IMR-90 (cell line): ENCODE measurements at regions not wholly inside any gene's neighbourhood (a gene's known extent, or its start where the extent isn't known, plus 50 kb on each side); places are given as distances from the start of the nearest gene placed in this dataset.

Experiments used
- ATAC-seq: fragments of 200-7000 bp; cut with Tn5 transposase; 2 replicates; pipeline ENCODE4 v1.9.1; 2020; ENCODE audit warnings: low read depth, mild to moderate bottlenecking, moderate library complexity
- BruUV-seq: library from RNA; stranded (reverse); fragments of 400-500 nt; replicated peaks from 2 replicates; lab custom pipeline; 2021; lab: Mats Ljungman, UMichigan
- CTCF ChIA-PET: fragments of 300-600 bp; formaldehyde crosslinking; extraction: SDS; loops from one replicate; lab custom pipeline; 2021; ENCODE audit warnings: antibody characterized with exemption; lab: Yijun Ruan, JAX
- POLR2A ChIA-PET: fragments of 300-600 bp; sonication (Branson Sonifier 250); formaldehyde crosslinking; loops from one replicate; lab custom pipeline; 2022; ENCODE audit warnings: antibody characterized with exemption; ENCODE audit not compliant: unreplicated experiment; lab: Charles Lee
- DNase-seq: peaks from one replicate; pipeline ENCODE4 v3.0.0; 2013
- H2AFZ ChIP-seq: replicated peaks from 2 replicates; pipeline ENCODE3; 2013; ENCODE audit warnings: low read length, mild to moderate bottlenecking; ENCODE audit not compliant: poor library complexity
- H2AK5ac ChIP-seq: 2 replicates; pipeline ENCODE4 v1.6.1; 2013; ENCODE audit warnings: low read depth, low read length, inconsistent platforms
- H2AK9ac ChIP-seq: replicated peaks from 2 replicates; pipeline ENCODE3; 2013; ENCODE audit warnings: mild to moderate bottlenecking, low read depth, low read length, moderate library complexity; ENCODE audit not compliant: poor library complexity
- H2BK120ac ChIP-seq: 2 replicates; pipeline ENCODE4 v1.6.1; 2013; ENCODE audit warnings: low read depth, low read length, inconsistent platforms
- H2BK15ac ChIP-seq: 3 replicates; pipeline ENCODE4 v1.6.1; 2013; ENCODE audit warnings: low read depth, low read length, inconsistent platforms
- H2BK20ac ChIP-seq: 2 replicates; pipeline ENCODE4 v1.6.1; 2013; ENCODE audit warnings: low read depth, mild to moderate bottlenecking, inconsistent platforms, low read length, moderate library complexity
- H2BK5ac ChIP-seq: 2 replicates; pipeline ENCODE4 v1.6.1; 2013; ENCODE audit warnings: mild to moderate bottlenecking, low read depth, low read length, inconsistent platforms; ENCODE audit not compliant: poor library complexity, severe bottlenecking
- H3K14ac ChIP-seq: replicated peaks from 2 replicates; pipeline ENCODE4 v1.6.1; 2013; ENCODE audit warnings: low read depth, low read length, inconsistent platforms
- H3K18ac ChIP-seq: 2 replicates; pipeline ENCODE4 v1.6.1; 2013; ENCODE audit warnings: low read depth, low read length, control low read depth
- H3K23ac ChIP-seq: 2 replicates; pipeline ENCODE4 v1.6.1; 2013; ENCODE audit warnings: low read depth, low read length, inconsistent platforms
- H3K27ac ChIP-seq: 2 replicates; pipeline ENCODE4 v1.5.1; 2013; ENCODE audit warnings: mild to moderate bottlenecking, control low read depth, low read length; ENCODE audit not compliant: insufficient read depth
- H3K27me3 ChIP-seq: 2 replicates; pipeline ENCODE4 v1.6.1; 2013; ENCODE audit warnings: low read length; ENCODE audit not compliant: control insufficient read depth, insufficient read depth
- H3K36me3 ChIP-seq: 2 replicates; pipeline ENCODE4 v1.6.1; 2013; ENCODE audit warnings: low read length, mixed read lengths; ENCODE audit not compliant: control insufficient read depth, insufficient read depth
- H3K4ac ChIP-seq: 2 replicates; pipeline ENCODE4 v1.6.1; 2013; ENCODE audit warnings: low read depth, low read length, inconsistent platforms
- H3K4me1 ChIP-seq: 2 replicates; pipeline ENCODE4 v1.6.1; 2013; ENCODE audit warnings: low read length, mixed read lengths; ENCODE audit not compliant: control insufficient read depth, insufficient read depth
- H3K4me2 ChIP-seq: 2 replicates; pipeline ENCODE4 v1.6.1; 2013; ENCODE audit warnings: low read depth, mild to moderate bottlenecking, control low read depth, low read length, moderate library complexity
- H3K4me3 ChIP-seq: 2 replicates; pipeline ENCODE4 v1.5.1; 2013; ENCODE audit warnings: low read depth, mild to moderate bottlenecking, control low read depth, low read length, moderate library complexity; ENCODE audit not compliant: insufficient read depth
- H3K56ac ChIP-seq: 2 replicates; pipeline ENCODE4 v1.6.1; 2013; ENCODE audit warnings: low read length, inconsistent platforms; ENCODE audit not compliant: insufficient read depth; ENCODE audit errors: extremely low read depth
- H3K79me1 ChIP-seq, 2 experiments: 2 replicates each; pipeline ENCODE4 v1.6.1; 2013; ENCODE audit warnings: low read length in 2 of 2, inconsistent platforms in 1 of 2, low read depth in 1 of 2
- H3K9ac ChIP-seq: 2 replicates; pipeline ENCODE4 v1.6.1; 2013; ENCODE audit warnings: low read depth, low read length, control low read depth
- H3K9me1 ChIP-seq: 2 replicates; pipeline ENCODE4 v1.6.1; 2013; ENCODE audit warnings: low read length, inconsistent platforms; ENCODE audit not compliant: insufficient read depth
- H3K9me3 ChIP-seq: 2 replicates; pipeline ENCODE4 v1.6.1; 2013; ENCODE audit warnings: low read length; ENCODE audit not compliant: control insufficient read depth, insufficient read depth
- H4K20me1 ChIP-seq: 2 replicates; pipeline ENCODE4 v1.6.1; 2013; ENCODE audit warnings: low read length, inconsistent platforms; ENCODE audit not compliant: insufficient read depth
- H4K5ac ChIP-seq: 2 replicates; pipeline ENCODE4 v1.6.1; 2013; ENCODE audit warnings: mild to moderate bottlenecking, low read depth, low read length, control low read depth
- H4K8ac ChIP-seq, 2 experiments: 2 replicates each; pipeline ENCODE4 v1.6.1; 2013; ENCODE audit warnings: low read depth in 2 of 2, low read length in 2 of 2, control low read depth in 1 of 2, inconsistent platforms in 1 of 2
- H4K91ac ChIP-seq: 2 replicates; pipeline ENCODE4 v1.6.1; 2013; ENCODE audit warnings: low read depth, low read length, inconsistent platforms; ENCODE audit not compliant: insufficient read depth
- BHLHE40 ChIP-seq: fragments of 150-350 bp; IDR thresholded peaks from 2 replicates; pipeline ENCODE4 v1.6.1; 2016; ENCODE audit warnings: mild to moderate bottlenecking, low read depth, low read length
- FOS ChIP-seq: fragments of 150-350 bp; IDR thresholded peaks from 2 replicates; pipeline ENCODE4 v1.6.1; 2016; ENCODE audit warnings: low read depth, low read length
- MAFK ChIP-seq: IDR thresholded peaks from 2 replicates; pipeline ENCODE4 v1.6.1; 2012; ENCODE audit warnings: low read depth, low read length, improper control_type of control experiment
- MAZ ChIP-seq: IDR thresholded peaks from 2 replicates; pipeline ENCODE4 v1.6.1; 2012; ENCODE audit warnings: low read depth, mild to moderate bottlenecking, low read length, improper control_type of control experiment, moderate library complexity, borderline replicate concordance
- MXI1 ChIP-seq: IDR thresholded peaks from 2 replicates; pipeline ENCODE4 v1.6.1; 2012; ENCODE audit warnings: low read depth, mild to moderate bottlenecking, low read length, moderate library complexity, borderline replicate concordance
- RCOR1 ChIP-seq: IDR thresholded peaks from 2 replicates; pipeline ENCODE4 v1.6.1; 2012; ENCODE audit warnings: mild to moderate bottlenecking, low read length, improper control_type of control experiment; ENCODE audit not compliant: insufficient replicate concordance
- SMC3 ChIP-seq: fragments of 150-350 bp; IDR thresholded peaks from 2 replicates; pipeline ENCODE4 v1.6.1; 2016; ENCODE audit warnings: low read depth, mild to moderate bottlenecking, antibody characterized with exemption, low read length, moderate library complexity
- USF2 ChIP-seq: fragments of 150-350 bp; IDR thresholded peaks from 2 replicates; pipeline ENCODE4 v1.6.1; 2017; ENCODE audit warnings: mild to moderate bottlenecking, antibody characterized with exemption, low read length, low read depth
- WGBS, 2 experiments: methylation state at CpG; one replicate each; pipeline versions ENCODE4 v1.1.5 to v1.1.7; 2013; ENCODE audit warnings: missing lambda C conversion rate in 2 of 2; ENCODE audit not compliant: insufficient read length in 1 of 2; ENCODE audit errors: extremely low coverage in 2 of 2; 5-methylcytosine and 5-hydroxymethylcytosine counted together
- dilution Hi-C: fragments of 300-500 bp; cut with HindIII; formaldehyde crosslinking; loops from one replicate; pipeline ENCODE4 v1.14.3; 2018; ENCODE audit warnings: low sequenced_read_pairs; ENCODE audit not compliant: unreplicated experiment
- in situ Hi-C: fragments of 300-500 bp; cut with MboI; formaldehyde crosslinking; loops from 3 replicates; pipeline ENCODE4 v1.14.3; 2019; ENCODE audit warnings: low sequenced_read_pairs, inconsistent platforms, mixed read lengths
- intact Hi-C: fragments of 100-400 bp; cut with micrococcal nuclease; formaldehyde crosslinking; loops from 2 replicates; pipeline ENCODE4 v1.10.0; 2022

- WGBS, 2 experiments, result 91% methylated on average over 5 of the region's 17 CpGs; no CpG with 5 or more reads in 1 of the 2 experiments
- CTCF ChIA-PET, result no interaction called here
- no peak overlapping the region for H2BK5ac ChIP-seq
Measured at GRCh38 chr3:127056281-127056680, 73.4 kb downstream of the PLXNA1 start.

More at GRCh38 chr3:127056281-127056680, 73.4 kb downstream of the PLXNA1 start:
- in situ Hi-C loops, result no loop called here
- Histone ChIP-seq H4K91ac (no peak overlapping the region), H3K23ac (no peak overlapping the region), H3K56ac (no peak overlapping the region), H3K79me1 (no peaks in the 10 kb centered on the region), H4K20me1 (no peaks in the 10 kb centered on the region), H3K4me2 (no peak overlapping the region), H2BK15ac (no peak overlapping the region), H4K5ac (no peak overlapping the region), H3K4ac (no peak overlapping the region), H2BK20ac (no peak overlapping the region), H4K8ac (no peak overlapping the region), H2AK5ac (no peak overlapping the region), H3K14ac (no peak overlapping the region), H3K9me3 (peaks cover 5% of the 10 kb centered on the region), H2BK120ac (no peak overlapping the region), H3K9me1 (no peaks in the 10 kb centered on the region), H3K27me3 (peaks cover 9% of the 10 kb centered on the region), H3K4me3 (no peak overlapping the region), H2AK9ac (no peak overlapping the region), H3K9ac (no peak overlapping the region), H3K27ac (no peak overlapping the region), H2AFZ (no peak overlapping the region), H3K18ac (no peak overlapping the region), H3K36me3 (no peaks in the 10 kb centered on the region), H3K4me1 (no peaks in the 10 kb centered on the region)
- no peak for ATAC-seq
- TF ChIP-seq SMC3 (no peak), BHLHE40 (no peak), MAZ (no peak), MAFK (no peak), RCOR1 (no peak), FOS (no peak), MXI1 (no peak), USF2 (no peak)
- POLR2A ChIA-PET, result no interaction called here
- BruUV-seq, result no TSS peak
- intact Hi-C loops, result no loop called here
- dilution Hi-C loops, result no loop called here
- no peak for DNase-seq
